Activated naive CD8-positive, alpha-beta T cell treated with anti-CD3 and anti-CD28 coated beads, Interleukin-2, amount 10 ng/mL, durations not matched to agents 7 days and 5 days (primary cell): ENCODE measurements at regions not wholly inside any gene's neighbourhood (a gene's known extent, or its start where the extent isn't known, plus 50 kb on each side); places are given as distances from the start of the nearest gene placed in this dataset.

Experiments used
- ATAC-seq: fragments of 150-1000 bp; cut with Tn5 transposase; one replicate; pipeline ENCODE4 v1.10.0; 2021; ENCODE audit warnings: low read depth, moderate library complexity
- POLR2A ChIA-PET: fragments of 350-600 bp; sonication (Branson Sonifier 250); formaldehyde crosslinking; loops from one replicate; lab custom pipeline; 2021; ENCODE audit warnings: antibody characterized with exemption; lab: Charles Lee
- DNase-seq: peaks from one replicate; pipeline ENCODE4 v3.0.0; 2021
- H3K27ac Mint-ChIP-seq: one replicate; pipeline ENCODE4 v1.8.0; 2022; ENCODE audit warnings: mild to moderate bottlenecking, mixed read lengths
- H3K27me3 Mint-ChIP-seq: one replicate; pipeline ENCODE4 v1.8.0; 2022; ENCODE audit warnings: mild to moderate bottlenecking, moderate library complexity, mixed read lengths
- H3K36me3 Mint-ChIP-seq: one replicate; pipeline ENCODE4 v1.8.0; 2021; ENCODE audit warnings: mild to moderate bottlenecking, mixed read lengths
- H3K4me1 Mint-ChIP-seq: one replicate; pipeline ENCODE4 v1.8.0; 2021; ENCODE audit warnings: mixed read lengths
- H3K4me3 Mint-ChIP-seq: one replicate; pipeline ENCODE4 v1.8.0; 2022; ENCODE audit warnings: mild to moderate bottlenecking, moderate library complexity, mixed read lengths
- H3K9me3 Mint-ChIP-seq: one replicate; pipeline ENCODE4 v1.8.0; 2021; ENCODE audit warnings: mixed read lengths

DNA sequence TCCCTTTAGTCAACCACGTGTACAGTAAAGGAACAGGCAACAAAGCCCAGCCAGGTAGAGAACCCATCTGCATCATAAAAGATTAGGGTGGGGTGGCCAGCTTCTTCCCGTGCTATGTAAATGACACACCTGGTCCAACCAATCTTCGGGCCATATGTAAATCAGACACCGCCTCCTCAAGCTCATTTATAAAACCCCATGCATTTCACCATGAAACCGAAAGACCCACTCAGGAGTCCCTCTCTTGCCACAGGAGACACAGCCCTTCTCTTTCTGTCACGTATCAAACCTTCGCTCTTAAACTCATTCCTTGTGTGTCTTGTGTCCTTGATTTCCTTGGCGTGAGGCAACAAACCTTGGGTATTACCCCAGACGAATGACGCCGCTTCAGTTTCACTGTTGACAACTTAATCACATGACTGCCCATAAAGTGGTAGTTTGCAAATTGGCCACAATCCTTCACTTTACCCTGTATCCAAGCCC, 59.8 kb upstream of the TBPL2 start:
- POLR2A ChIA-PET = no interaction called here
- no peak for ATAC-seq
- DNase-seq = no peak
- Mint-ChIP-seq H3K27me3 (peaks cover 19% of the 10 kb centered on the region), H3K27ac (no peak overlapping the region), H3K4me1 (no peaks in the 10 kb centered on the region), H3K9me3 (no peaks in the 10 kb centered on the region), H3K36me3 (no peaks in the 10 kb centered on the region), H3K4me3 (no peak overlapping the region)

DNA sequence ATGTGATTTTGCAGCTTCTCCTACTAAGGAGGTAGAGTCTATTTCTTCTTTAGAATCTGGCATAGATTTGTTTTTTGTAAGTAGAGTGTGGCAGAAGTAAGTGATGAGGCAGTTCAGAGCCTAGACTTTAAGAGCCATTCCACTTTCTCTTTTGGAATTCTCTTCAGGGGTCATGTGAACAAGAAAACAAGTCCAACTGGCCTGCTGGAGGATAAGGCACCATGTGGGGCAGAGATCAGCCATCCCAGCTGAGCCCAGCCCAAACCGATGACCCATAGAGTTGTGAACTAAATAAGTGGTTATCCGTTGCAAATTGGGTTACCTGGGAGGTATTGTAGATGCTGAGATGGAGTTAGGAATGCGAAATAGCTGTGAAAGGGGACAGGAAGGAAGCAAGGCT, 60.3 kb upstream of the TBPL2 start:
- DNase-seq (no peak), ATAC-seq (no peak)
- H3K36me3 Mint-ChIP-seq = no peaks in the 10 kb centered on the region
- no peaks in the 10 kb centered on the region for H3K4me1 Mint-ChIP-seq
- H3K9me3 Mint-ChIP-seq = no peaks in the 10 kb centered on the region
- POLR2A ChIA-PET = no interaction called here
- peaks cover 19% of the 10 kb centered on the region for H3K27me3 Mint-ChIP-seq
- H3K27ac Mint-ChIP-seq = no peak overlapping the region
- H3K4me3 Mint-ChIP-seq = no peak overlapping the region

DNA sequence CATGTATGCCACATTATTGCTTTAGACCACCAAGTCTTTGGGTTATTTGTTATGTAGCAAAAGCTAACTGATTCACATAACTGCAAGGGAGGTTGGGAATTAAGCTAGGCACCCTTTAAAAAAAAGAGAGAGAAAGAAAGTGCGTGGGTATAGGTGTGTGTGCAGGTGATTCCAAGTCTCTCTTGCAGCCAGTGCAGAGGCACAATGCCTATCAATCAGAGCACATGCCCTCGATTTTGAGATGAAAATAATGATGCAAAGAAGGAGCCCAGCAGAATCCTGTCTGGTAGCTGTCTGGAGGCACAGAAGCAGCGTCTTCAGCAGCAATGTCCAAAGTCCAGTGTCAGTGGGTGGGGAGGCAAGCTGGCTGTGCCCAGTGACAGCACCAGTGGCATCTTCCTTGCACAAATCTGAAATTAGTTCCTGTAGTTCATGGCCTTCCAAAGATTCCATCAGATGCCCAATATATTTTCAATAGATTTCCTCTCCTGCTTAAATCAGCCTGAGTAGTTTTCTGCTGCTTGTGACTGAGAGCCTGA, 62.4 kb upstream of the TBPL2 start:
- no peak for ATAC-seq
- Mint-ChIP-seq H3K4me1 (no peaks in the 10 kb centered on the region), H3K27me3 (peaks cover 13% of the 10 kb centered on the region), H3K36me3 (no peaks in the 10 kb centered on the region), H3K27ac (no peak overlapping the region), H3K9me3 (no peaks in the 10 kb centered on the region), H3K4me3 (no peak overlapping the region)
- POLR2A ChIA-PET = no interaction called here
- DNase-seq = no peak

DNA sequence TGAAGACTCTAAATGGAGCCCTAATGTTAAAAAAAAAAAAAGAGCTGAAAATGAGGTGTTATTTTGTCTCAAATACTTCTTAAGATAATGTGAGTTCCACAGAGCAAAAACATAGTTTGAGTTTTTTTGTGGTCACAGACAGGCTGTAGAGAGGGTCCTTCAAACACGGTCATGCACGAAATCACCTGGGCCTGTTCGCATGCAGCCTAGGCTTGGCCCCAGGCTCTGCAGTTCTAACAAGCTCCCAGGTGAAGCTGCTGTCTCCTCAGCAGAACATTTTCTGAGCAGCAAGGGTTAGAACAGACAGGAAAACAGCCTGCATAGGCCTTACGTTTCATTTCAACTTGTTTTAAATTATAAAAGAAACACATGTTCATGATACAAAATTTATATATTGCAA, 65.4 kb upstream of the TBPL2 start:
- no peaks in the 10 kb centered on the region for H3K4me1 Mint-ChIP-seq
- no peak for ATAC-seq
- no peak for DNase-seq
- POLR2A ChIA-PET = interaction anchor here (0.7 kb wide), 1 partner anchor 200 kb away, joined by 3 read pairs; no protein-coding TSS in a partner anchor
- no peak overlapping the region for H3K4me3 Mint-ChIP-seq
- H3K36me3 Mint-ChIP-seq = no peaks in the 10 kb centered on the region
- H3K9me3 Mint-ChIP-seq = no peaks in the 10 kb centered on the region
- H3K27me3 Mint-ChIP-seq = peaks cover 3% of the 10 kb centered on the region
- no peak overlapping the region for H3K27ac Mint-ChIP-seq

DNA sequence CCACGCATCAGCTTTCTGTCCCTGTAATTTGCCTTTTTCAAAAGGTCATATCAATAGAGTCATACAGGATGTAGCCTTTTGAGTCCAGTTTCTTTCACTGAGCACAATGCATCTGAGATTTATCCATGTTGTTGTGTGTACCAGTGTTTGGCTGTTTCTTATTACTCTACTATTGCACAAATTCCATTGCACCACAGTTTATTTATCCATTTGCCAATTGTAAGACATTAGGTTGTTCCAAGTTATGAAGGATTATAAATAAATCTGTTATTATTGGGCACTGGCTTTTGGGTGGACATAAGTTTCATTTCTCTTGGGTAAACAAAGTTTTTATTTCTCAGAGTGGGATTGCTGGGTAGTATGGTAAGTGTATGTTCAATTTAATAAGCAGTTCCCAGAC, 68.3 kb upstream of the TBPL2 start:
- no peak overlapping the region for H3K4me3 Mint-ChIP-seq
- POLR2A ChIA-PET = no interaction called here
- H3K36me3 Mint-ChIP-seq = no peaks in the 10 kb centered on the region
- DNase-seq (no peak), ATAC-seq (no peak)
- no peaks in the 10 kb centered on the region for H3K9me3 Mint-ChIP-seq
- H3K27me3 Mint-ChIP-seq = peaks cover 1% of the 10 kb centered on the region
- no peaks in the 10 kb centered on the region for H3K4me1 Mint-ChIP-seq
- H3K27ac Mint-ChIP-seq = no peak overlapping the region

DNA sequence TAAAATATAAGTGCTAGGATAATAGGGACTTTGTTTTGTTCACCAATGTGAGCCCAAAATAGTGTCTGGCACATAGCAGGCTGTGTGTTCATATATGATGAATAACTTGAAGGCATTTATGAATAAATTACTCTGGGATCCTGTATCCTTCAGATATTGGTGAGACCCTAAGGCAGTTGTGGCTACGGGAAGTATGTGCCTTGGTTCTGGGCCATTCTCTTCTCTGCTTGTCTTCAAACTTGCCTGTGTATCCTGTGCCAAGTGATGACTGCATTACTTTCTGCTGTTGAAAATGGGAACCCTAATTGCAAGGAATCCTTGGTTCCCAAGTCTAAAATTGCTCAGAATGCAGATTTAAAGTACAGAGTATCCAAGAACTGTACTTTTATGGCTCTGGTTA, 67.6 kb upstream of the KTN1 start:
- Mint-ChIP-seq H3K27ac (no peak overlapping the region), H3K4me1 (no peaks in the 10 kb centered on the region), H3K36me3 (no peaks in the 10 kb centered on the region), H3K27me3 (no peaks in the 10 kb centered on the region), H3K9me3 (no peaks in the 10 kb centered on the region), H3K4me3 (no peak overlapping the region)
- ATAC-seq = no peak
- POLR2A ChIA-PET = no interaction called here
- no peak for DNase-seq

DNA sequence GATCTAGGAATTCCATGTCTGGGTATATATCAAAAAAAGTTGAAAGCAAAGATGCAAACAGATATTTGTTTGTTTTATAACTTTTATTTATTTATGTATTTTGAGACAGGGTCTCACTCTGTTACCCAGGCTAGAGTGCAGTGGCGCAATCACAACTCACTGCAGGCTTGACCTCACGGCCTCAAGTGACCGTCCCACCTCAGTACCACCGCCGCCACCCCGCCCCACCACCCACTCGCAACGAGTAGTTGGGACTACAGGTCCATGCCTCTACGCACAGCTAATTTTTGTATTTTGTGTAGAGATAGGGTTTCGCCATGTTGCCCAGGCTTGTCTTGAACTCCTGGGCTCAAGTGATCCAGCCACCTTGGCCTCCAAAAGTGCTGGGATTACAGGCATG, 66.5 kb upstream of the KTN1 start:
- Mint-ChIP-seq H3K9me3 (no peaks in the 10 kb centered on the region), H3K27me3 (no peaks in the 10 kb centered on the region), H3K4me3 (no peak overlapping the region), H3K4me1 (no peaks in the 10 kb centered on the region), H3K36me3 (no peaks in the 10 kb centered on the region), H3K27ac (no peak overlapping the region)
- DNase-seq = no peak
- no peak for ATAC-seq
- POLR2A ChIA-PET = no interaction called here

DNA sequence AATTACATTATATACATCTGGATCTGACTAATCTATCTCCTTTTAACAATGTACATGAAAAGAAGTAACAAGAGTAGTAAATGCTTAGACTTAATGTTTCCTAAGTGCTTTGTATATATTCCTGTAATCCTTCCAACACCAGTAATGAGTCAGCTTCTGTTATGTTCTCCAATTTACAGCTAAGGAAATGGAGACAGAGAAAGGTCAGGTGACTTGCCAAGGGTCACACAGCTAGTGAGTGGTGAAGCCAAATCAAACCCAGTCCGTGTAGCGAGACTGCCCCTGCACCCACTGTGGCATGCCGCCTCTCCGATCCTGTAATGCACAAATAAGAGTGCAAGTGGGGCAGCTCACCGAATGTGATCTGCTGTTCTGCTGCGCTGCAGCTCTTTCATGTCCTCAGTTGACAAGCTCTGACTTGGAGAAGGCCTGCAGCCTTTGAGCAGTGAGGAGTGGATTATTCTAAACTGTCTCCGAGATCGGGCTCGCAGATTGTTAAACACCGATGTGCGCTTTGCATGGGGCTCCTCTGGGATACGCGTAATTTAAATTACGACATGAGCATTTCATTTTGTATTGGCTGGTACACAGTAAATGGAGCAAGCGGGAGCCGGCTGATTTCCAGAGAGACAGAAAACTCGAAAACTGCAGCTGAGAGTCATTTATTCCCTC, 65.1 kb upstream of the KTN1 start:
- Mint-ChIP-seq H3K4me3 (no peak overlapping the region), H3K27me3 (no peaks in the 10 kb centered on the region), H3K9me3 (no peaks in the 10 kb centered on the region), H3K27ac (no peak overlapping the region), H3K36me3 (no peaks in the 10 kb centered on the region), H3K4me1 (no peaks in the 10 kb centered on the region)
- no peak for ATAC-seq
- DNase-seq = no peak
- POLR2A ChIA-PET = no interaction called here

DNA sequence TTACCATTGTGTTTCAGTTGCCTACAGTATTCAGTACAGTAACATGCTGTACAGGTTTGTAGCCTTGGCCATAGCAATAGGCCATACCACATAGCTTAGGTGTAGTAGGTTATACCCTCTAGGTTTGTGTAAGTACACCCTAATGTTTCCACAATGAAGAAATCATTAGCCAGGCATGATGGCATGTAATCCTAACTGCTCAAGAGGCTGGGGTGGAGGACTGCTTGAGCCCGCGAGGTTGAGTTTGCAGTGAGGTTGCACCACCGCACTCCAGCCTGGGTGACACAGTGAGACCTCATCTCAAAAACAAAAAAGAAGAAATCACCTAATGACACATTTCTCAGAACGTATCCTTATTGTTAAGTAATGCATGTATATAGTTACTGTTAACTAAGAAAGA, 63.2 kb upstream of the KTN1 start:
- H3K9me3 Mint-ChIP-seq = no peaks in the 10 kb centered on the region
- no peaks in the 10 kb centered on the region for H3K4me1 Mint-ChIP-seq
- no peaks in the 10 kb centered on the region for H3K27me3 Mint-ChIP-seq
- H3K4me3 Mint-ChIP-seq = no peak overlapping the region
- ATAC-seq (no peak), DNase-seq (no peak)
- H3K36me3 Mint-ChIP-seq = no peaks in the 10 kb centered on the region
- POLR2A ChIA-PET = no interaction called here
- H3K27ac Mint-ChIP-seq = no peak overlapping the region

DNA sequence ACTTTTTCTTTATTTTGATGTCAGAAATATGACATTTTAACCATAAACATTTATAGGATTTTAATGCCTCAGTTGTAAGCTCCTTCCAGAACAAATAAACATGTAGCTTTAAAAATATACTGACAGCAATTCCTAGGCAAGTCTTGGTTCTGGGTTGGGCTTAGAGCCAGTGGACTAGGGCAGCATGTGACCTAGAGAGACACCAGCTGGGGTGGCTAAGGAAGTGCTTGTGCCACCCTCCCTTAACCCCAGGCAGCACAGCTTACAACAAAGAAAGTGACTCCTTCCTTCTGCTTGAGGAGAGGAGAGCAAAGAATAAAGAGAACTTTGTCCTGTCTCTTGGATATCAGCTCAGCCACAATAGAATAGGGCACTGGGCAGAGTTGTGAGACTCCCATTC, 61.6 kb upstream of the KTN1 start:
- POLR2A ChIA-PET = no interaction called here
- H3K27ac Mint-ChIP-seq = no peak overlapping the region
- ATAC-seq (no peak), DNase-seq (no peak)
- H3K9me3 Mint-ChIP-seq = peaks cover 1% of the 10 kb centered on the region
- no peak overlapping the region for H3K4me3 Mint-ChIP-seq
- no peaks in the 10 kb centered on the region for H3K4me1 Mint-ChIP-seq
- no peaks in the 10 kb centered on the region for H3K27me3 Mint-ChIP-seq
- H3K36me3 Mint-ChIP-seq = no peaks in the 10 kb centered on the region

DNA sequence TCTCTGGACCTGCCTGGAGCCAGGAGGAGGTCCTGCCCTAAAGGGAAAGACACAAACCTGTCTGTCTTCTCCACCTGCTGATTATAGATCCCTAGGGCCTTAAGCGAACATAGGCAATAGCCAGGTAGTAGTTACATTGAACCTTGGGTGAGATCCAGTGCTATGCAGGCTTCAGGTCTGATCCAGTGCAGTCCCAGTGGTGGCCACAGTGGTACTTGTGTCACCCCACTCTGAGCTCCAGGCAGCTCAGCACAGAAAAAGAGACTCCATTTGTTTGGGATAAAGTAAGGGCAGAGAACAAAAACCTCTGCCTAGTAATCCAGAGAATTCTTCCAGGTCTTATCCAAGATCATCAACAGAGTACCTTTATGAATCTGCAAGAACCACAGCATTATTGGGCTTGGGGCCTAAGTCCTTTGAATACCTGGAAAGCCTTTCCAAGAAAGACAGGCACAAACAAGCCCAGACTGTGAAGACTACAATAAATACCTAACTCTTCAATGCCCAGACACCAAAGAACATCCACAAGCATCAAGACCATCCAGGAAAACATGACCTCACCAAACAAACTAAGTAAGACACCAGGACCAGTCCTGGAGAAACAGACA, 60.4 kb upstream of the KTN1 start:
- POLR2A ChIA-PET = no interaction called here
- H3K27ac Mint-ChIP-seq = no peak overlapping the region

DNA sequence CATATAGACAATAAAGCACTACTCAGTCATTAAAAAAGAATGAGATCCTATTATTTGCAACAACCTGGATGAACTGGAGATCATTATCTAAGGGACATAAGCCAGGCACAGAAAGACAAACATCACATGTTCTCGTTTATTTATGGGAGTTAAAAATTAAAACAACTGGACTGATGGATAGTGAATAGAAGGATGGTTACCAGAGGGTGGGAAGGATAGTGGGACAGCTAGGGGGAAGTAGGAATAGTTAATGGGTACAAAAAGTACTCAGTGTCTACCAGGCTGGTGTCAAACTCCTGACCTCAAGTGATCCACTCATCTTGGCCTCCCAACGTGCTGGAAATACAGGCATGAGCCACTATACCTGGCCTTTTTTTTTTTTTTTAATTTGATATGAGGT, 56.7 kb upstream of the KTN1 start:
- Mint-ChIP-seq H3K4me3 (no peak overlapping the region), H3K4me1 (no peaks in the 10 kb centered on the region), H3K27me3 (no peaks in the 10 kb centered on the region), H3K27ac (no peak overlapping the region), H3K9me3 (peaks cover 1% of the 10 kb centered on the region), H3K36me3 (no peaks in the 10 kb centered on the region)
- DNase-seq (no peak), ATAC-seq (no peak)
- POLR2A ChIA-PET = no interaction called here

More for the DNA sequence above, 60.4 kb upstream of the KTN1 start:
- H3K9me3 Mint-ChIP-seq = peaks cover 1% of the 10 kb centered on the region
- H3K4me1 Mint-ChIP-seq = no peaks in the 10 kb centered on the region
- no peak overlapping the region for H3K4me3 Mint-ChIP-seq
- DNase-seq = no peak
- ATAC-seq = no peak
- no peaks in the 10 kb centered on the region for H3K27me3 Mint-ChIP-seq
- no peaks in the 10 kb centered on the region for H3K36me3 Mint-ChIP-seq
